HEK293T (cell line): ENCODE measurements at regions not wholly inside any gene's neighbourhood (a gene's known extent, or its start where the extent isn't known, plus 50 kb on each side); places are given as distances from the start of the nearest gene placed in this dataset.

Experiments
- ARNT ChIP-seq: fragments of 450-650 bp; IDR thresholded peaks from 2 replicates; pipeline ENCODE4 v1.6.1; 2017; ENCODE audit warnings: mild to moderate bottlenecking
- BHLHE40 ChIP-seq: fragments of 450-650 bp; IDR thresholded peaks from 2 replicates; pipeline ENCODE4 v1.6.1; 2016; ENCODE audit warnings: mild to moderate bottlenecking, moderate library complexity, borderline replicate concordance
- CTBP1 ChIP-seq: fragments of 450-650 bp; IDR thresholded peaks from 2 replicates; pipeline ENCODE4 v1.6.1; 2016; ENCODE audit warnings: borderline replicate concordance
- ELF4 ChIP-seq: fragments of 450-650 bp; IDR thresholded peaks from 2 replicates; pipeline ENCODE4 v1.6.1; 2017; ENCODE audit warnings: antibody characterized with exemption
- FOXA1 ChIP-seq: fragments of 450-650 bp; IDR thresholded peaks from 2 replicates; pipeline ENCODE4 v1.6.1; 2016; ENCODE audit warnings: mild to moderate bottlenecking
- FOXK2 ChIP-seq: fragments of 450-650 bp; IDR thresholded peaks from 2 replicates; pipeline ENCODE4 v1.6.1; 2016; ENCODE audit warnings: mild to moderate bottlenecking
- FOXM1 ChIP-seq: fragments of 450-650 bp; IDR thresholded peaks from 2 replicates; pipeline ENCODE4 v1.6.1; 2017; ENCODE audit warnings: mild to moderate bottlenecking, borderline replicate concordance
- L3MBTL2 ChIP-seq: fragments of 450-650 bp; conservative IDR thresholded peaks from 2 replicates; pipeline ENCODE4 v1.6.1; 2016; ENCODE audit warnings: mild to moderate bottlenecking
- ZNF384 ChIP-seq: fragments of 450-650 bp; IDR thresholded peaks from 2 replicates; pipeline ENCODE4 v1.6.1; 2016
- TF ChIP-seq, protein P1 (sequence below): fragments of 450-650 bp; IDR thresholded peaks from 2 replicates; pipeline ENCODE4 v1.6.1; 2016

DNA sequence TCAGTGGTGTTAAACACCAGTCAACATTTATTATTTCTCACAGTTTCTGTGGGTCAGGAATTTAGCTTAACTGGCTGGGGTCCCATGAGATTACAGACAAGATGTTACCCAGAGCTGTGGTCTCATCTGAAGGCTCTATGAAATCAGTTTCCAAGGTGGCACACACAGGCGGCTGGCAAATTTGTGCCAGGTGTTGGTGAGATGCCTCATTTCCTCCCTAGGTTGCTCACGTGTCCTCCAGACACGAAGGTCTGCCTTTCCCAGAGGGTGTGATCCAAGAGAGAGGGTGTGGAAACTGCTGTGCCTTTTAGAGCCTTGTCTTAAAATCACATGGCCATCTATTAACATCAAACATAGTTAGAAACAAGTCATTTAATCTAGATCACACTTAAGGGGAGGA lies 209.0 kb downstream of the JCAD start:
- TF ChIP-seq ARNT (no peak), FOXK2 (no peak), ELF4 (no peak), BHLHE40 (no peak), L3MBTL2 (no peak), FOXM1 (no peak), CTBP1 (no peak), ZNF384 (no peak), FOXA1 (no peak)
- TF ChIP-seq, protein P1, sequence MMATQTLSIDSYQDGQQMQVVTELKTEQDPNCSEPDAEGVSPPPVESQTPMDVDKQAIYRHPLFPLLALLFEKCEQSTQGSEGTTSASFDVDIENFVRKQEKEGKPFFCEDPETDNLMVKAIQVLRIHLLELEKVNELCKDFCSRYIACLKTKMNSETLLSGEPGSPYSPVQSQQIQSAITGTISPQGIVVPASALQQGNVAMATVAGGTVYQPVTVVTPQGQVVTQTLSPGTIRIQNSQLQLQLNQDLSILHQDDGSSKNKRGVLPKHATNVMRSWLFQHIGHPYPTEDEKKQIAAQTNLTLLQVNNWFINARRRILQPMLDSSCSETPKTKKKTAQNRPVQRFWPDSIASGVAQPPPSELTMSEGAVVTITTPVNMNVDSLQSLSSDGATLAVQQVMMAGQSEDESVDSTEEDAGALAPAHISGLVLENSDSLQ, result no peak
